ENCODE measurements at regions not wholly inside any gene's neighbourhood (a gene's known extent, or its start where the extent isn't known, plus 50 kb on each side); places are given as distances from the start of the nearest gene placed in this dataset.

DNA sequence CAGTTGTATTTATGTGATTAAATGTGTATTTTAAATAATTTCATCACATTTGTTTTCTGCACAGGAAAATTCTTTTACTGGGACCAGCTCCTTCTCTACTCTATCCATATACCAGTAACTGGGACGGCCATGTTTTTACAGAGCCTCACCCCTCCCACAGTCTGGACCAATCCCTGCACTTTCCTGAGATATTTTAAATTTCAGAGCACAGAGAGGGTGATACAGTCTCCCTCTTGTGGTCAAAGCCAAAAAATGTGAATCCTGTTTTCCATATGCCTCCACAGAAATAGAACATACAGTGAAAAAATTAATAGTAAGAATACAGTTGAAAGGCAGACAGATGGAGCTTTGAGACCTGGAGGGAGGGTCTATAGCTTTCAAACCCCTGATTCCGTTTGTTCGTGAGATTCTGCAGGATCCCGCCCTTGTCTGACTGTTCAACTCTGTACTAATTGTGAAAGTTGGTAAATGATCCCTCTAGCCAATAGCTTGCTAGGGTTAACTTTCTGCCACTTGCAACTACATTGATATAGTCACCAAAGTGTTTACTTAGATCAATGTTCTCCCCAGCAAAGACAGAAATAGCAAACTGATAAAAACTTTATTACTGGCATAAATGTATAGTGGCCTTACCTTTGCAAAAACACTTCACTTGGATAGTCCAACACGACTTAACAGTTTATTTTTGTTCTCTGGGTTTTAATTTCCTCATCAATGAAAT lies 172.2 kb downstream of the PPARGC1A start:
- ATAC-seq (peak; percentile 61 to 68 (median 68)), DNase-seq (no peak)
- no peaks in the 10 kb centered on the region for H3K9me3 ChIP-seq
- no peak overlapping the region for H3K27ac ChIP-seq
- no peaks in the 10 kb centered on the region for H3K4me1 ChIP-seq
- intact Hi-C loops (cut with DNase I), result no loop called here
- no peaks in the 10 kb centered on the region for H3K27me3 ChIP-seq
- no peak overlapping the region for H3K4me3 ChIP-seq
- no peaks in the 10 kb centered on the region for H3K36me3 ChIP-seq
- WGBS (ENCODE audit: insufficient coverage, low coverage, low lambda C conversion rate, missing lambda C conversion rate), result 35% methylated on average over 4 of the region's 5 CpGs
- TF ChIP-seq CTCF (IDR thresholded peaks at IDR 0.05) (peak; percentile 36 to 53 (median 40)), POLR2A (IDR thresholded peaks at IDR 0.05) (no peak)

GRCh38 chr4:23710298-23710697 lies 179.5 kb downstream of the PPARGC1A start:
- H3K9me3 ChIP-seq, result no peaks in the 10 kb centered on the region
- TF ChIP-seq CTCF (IDR thresholded peaks at IDR 0.05) (no peak), POLR2A (IDR thresholded peaks at IDR 0.05) (no peak)
- peak in 1 of 4 donors; percentile 70 for ATAC-seq
- no peak overlapping the region for H3K4me3 ChIP-seq
- no peak for DNase-seq
- H3K27me3 ChIP-seq, result no peaks in the 10 kb centered on the region
- no peaks in the 10 kb centered on the region for H3K36me3 ChIP-seq
- intact Hi-C loops (cut with DNase I), result no loop called here
- WGBS (ENCODE audit: insufficient coverage, low coverage, low lambda C conversion rate, missing lambda C conversion rate), result 77% methylated on average over 1 of the region's 1 CpG
- H3K27ac ChIP-seq, result no peak overlapping the region
- H3K4me1 ChIP-seq, result no peaks in the 10 kb centered on the region

GRCh38 chr4:23707652-23708026 lies 182.2 kb downstream of the PPARGC1A start:
- H3K27ac ChIP-seq, result no peak overlapping the region
- WGBS (ENCODE audit: insufficient coverage, low coverage, low lambda C conversion rate, missing lambda C conversion rate), result 79% methylated on average over 2 of the region's 2 CpGs
- H3K9me3 ChIP-seq, result no peaks in the 10 kb centered on the region
- no peaks in the 10 kb centered on the region for H3K4me1 ChIP-seq
- ATAC-seq, result no peak
- DNase-seq, result no peak
- H3K27me3 ChIP-seq, result no peaks in the 10 kb centered on the region
- TF ChIP-seq POLR2A (IDR thresholded peaks at IDR 0.05) (no peak), CTCF (IDR thresholded peaks at IDR 0.05) (no peak)
- no peaks in the 10 kb centered on the region for H3K36me3 ChIP-seq
- intact Hi-C loops (cut with DNase I), result no loop called here
- H3K4me3 ChIP-seq, result no peak overlapping the region

GRCh38 chr4:23706972-23707651 lies 182.7 kb downstream of the PPARGC1A start:
- Histone ChIP-seq H3K27me3 (no peaks in the 10 kb centered on the region), H3K4me3 (no peak overlapping the region), H3K27ac (no peak overlapping the region), H3K9me3 (no peaks in the 10 kb centered on the region), H3K4me1 (no peaks in the 10 kb centered on the region), H3K36me3 (no peaks in the 10 kb centered on the region)
- intact Hi-C loops (cut with DNase I), result no loop called here
- ATAC-seq, result no peak
- TF ChIP-seq POLR2A (IDR thresholded peaks at IDR 0.05) (no peak), CTCF (IDR thresholded peaks at IDR 0.05) (no peak)
- DNase-seq, result no peak
- WGBS (ENCODE audit: insufficient coverage, low coverage, low lambda C conversion rate, missing lambda C conversion rate), result 81% methylated on average over 4 of the region's 4 CpGs
